Loucy (cell line): ENCODE measurements at regions not wholly inside any gene's neighbourhood (a gene's known extent, or its start where the extent isn't known, plus 50 kb on each side); places are given as distances from the start of the nearest gene placed in this dataset.

Source experiments
- H2AFZ ChIP-seq: fragments of 200-600 bp; sonication (generic); 2 replicates; pipeline ENCODE4 v1.6.0; 2016; ENCODE audit warnings: antibody characterized with exemption, mild to moderate bottlenecking, low read length, moderate library complexity
- H3F3A ChIP-seq: fragments of 200-600 bp; 2 replicates; pipeline ENCODE4 v1.6.0; 2016; ENCODE audit warnings: antibody characterized with exemption, low read depth, mild to moderate bottlenecking
- H3K27me3 ChIP-seq: fragments of 200-600 bp; sonication (generic); 2 replicates; pipeline ENCODE4 v1.6.1; 2014; ENCODE audit warnings: low read length, mild to moderate bottlenecking; ENCODE audit not compliant: insufficient read depth, poor library complexity, severe bottlenecking
- H3K36me3 ChIP-seq: fragments of 200-600 bp; sonication (generic); 2 replicates; pipeline ENCODE4 v1.6.1; 2016; ENCODE audit warnings: low read length; ENCODE audit not compliant: insufficient read depth
- H3K4me1 ChIP-seq: fragments of 200-600 bp; sonication (generic); 2 replicates; pipeline ENCODE4 v1.5.1; 2014; ENCODE audit warnings: low read length, mild to moderate bottlenecking; ENCODE audit not compliant: insufficient read depth, poor library complexity, severe bottlenecking
- H3K4me2 ChIP-seq: fragments of 200-600 bp; sonication (generic); 2 replicates; pipeline ENCODE4 v1.6.0; 2014; ENCODE audit warnings: antibody characterized with exemption, low read length, low read depth, mild to moderate bottlenecking; ENCODE audit not compliant: poor library complexity, severe bottlenecking
- H3K4me3 ChIP-seq: fragments of 200-600 bp; sonication (generic); 2 replicates; pipeline ENCODE4 v1.5.1; 2014; ENCODE audit warnings: low read length, mild to moderate bottlenecking, mixed read lengths; ENCODE audit not compliant: poor library complexity, severe bottlenecking
- H3K79me2 ChIP-seq: fragments of 200-600 bp; sonication (generic); 2 replicates; pipeline ENCODE4 v1.6.1; 2014; ENCODE audit warnings: low read length; ENCODE audit not compliant: insufficient read depth
- H3K9ac ChIP-seq: fragments of 200-600 bp; sonication (generic); 2 replicates; pipeline ENCODE4 v1.6.0; 2014; ENCODE audit warnings: mild to moderate bottlenecking, low read depth, low read length, moderate library complexity; ENCODE audit not compliant: poor library complexity, severe bottlenecking
- H3K9me2 ChIP-seq: fragments of 200-600 bp; sonication (generic); replicated peaks from 2 replicates; pipeline ENCODE4 v1.6.1; 2016; ENCODE audit warnings: low read depth, low read length, mixed read lengths
- H3K9me3 ChIP-seq: fragments of 200-600 bp; sonication (generic); 2 replicates; pipeline ENCODE4 v1.6.1; 2014; ENCODE audit warnings: mild to moderate bottlenecking, antibody characterized with exemption, low read length, low read depth; ENCODE audit not compliant: insufficient read depth
- H4K20me1 ChIP-seq: fragments of 200-600 bp; sonication (generic); 2 replicates; pipeline ENCODE4 v1.6.0; 2014; ENCODE audit warnings: antibody characterized with exemption, low read length, mild to moderate bottlenecking; ENCODE audit not compliant: insufficient read depth, poor library complexity, severe bottlenecking
- CTCF ChIP-seq: fragments of 200-600 bp; sonication (generic); conservative IDR thresholded peaks from 2 replicates; pipeline ENCODE4 v1.5.1; 2014; ENCODE audit warnings: mild to moderate bottlenecking, antibody characterized with exemption, low read length
- EZH2phosphoT487 ChIP-seq: fragments of 200-600 bp; IDR thresholded peaks from 2 replicates; pipeline ENCODE4 v1.6.1; 2018; ENCODE audit warnings: antibody characterized with exemption, mild to moderate bottlenecking, moderate library complexity, borderline replicate concordance

DNA sequence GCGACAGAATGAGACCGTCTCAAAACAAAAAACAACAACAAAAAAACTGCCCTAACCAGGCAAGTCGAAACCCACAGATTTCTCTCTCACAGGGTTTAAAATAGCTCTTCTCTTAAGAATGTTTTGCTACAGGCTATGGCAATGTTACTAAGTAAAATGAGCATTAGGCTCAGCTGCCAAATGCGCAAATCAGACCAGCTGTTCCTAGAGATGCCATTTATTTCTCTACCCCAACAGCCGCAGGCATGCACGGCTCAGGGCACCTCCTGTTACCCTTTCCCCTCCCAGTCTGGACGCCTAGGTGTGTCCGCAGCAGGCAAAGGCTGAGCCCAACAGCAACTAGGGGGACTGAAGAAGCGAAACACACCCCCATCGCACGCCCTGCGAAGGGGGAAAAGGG, 168.3 kb upstream of the MBL2 start:
- Histone ChIP-seq H3K9me3 (no peaks in the 10 kb centered on the region), H4K20me1 (no peaks in the 10 kb centered on the region), H3K4me2 (no peak overlapping the region), H2AFZ (no peak overlapping the region), H3F3A (no peaks in the 10 kb centered on the region), H3K36me3 (no peaks in the 10 kb centered on the region), H3K4me3 (no peak overlapping the region), H3K27me3 (no peaks in the 10 kb centered on the region), H3K4me1 (no peaks in the 10 kb centered on the region), H3K9me2 (no peaks in the 10 kb centered on the region), H3K79me2 (no peaks in the 10 kb centered on the region), H3K9ac (no peak overlapping the region)
- no peak for TF ChIP-seq CTCF
- TF ChIP-seq EZH2phosphoT487: no peak

DNA sequence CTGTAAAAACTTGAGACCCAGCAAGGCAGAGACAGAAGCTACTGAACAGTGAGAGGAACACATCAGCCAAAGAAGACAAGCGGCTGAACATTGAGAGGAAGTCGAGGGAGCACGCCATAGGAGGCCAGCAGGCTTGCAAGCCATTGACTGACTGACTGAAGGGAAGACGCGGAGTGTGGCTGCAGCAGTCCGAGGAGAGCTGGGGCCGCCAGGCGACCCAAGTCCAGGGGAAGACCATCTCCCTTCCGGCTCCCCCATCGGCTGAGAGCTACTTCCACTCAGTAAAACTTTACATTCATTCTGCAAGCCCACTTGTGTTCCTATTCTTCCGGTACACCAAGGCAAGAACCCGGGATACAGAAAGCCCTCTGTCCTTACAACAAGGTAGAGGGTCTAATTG, 167.3 kb upstream of the MBL2 start:
- H3K27me3 ChIP-seq: no peaks in the 10 kb centered on the region
- H3K9me2 ChIP-seq: no peaks in the 10 kb centered on the region
- no peaks in the 10 kb centered on the region for H3K9me3 ChIP-seq

DNA sequence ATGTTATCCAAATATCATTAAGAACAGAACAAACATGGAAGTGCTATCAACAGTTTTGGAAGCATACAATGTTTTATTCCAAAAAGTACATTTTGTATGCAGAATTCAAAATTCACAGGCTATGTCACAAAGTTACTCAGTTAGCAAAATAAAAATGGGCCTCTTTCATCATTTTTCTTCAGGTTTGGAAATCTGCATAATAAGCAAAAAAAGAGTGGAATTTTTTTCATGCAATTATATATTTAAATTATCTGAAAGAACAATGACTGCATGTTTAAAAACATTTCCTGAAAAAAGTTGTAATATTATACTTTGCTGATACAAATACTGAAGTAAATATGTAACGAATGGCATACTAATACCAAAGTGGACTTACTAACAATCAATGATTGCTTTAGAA, 161.2 kb upstream of the MBL2 start:
- TF ChIP-seq EZH2phosphoT487: no peak
- no peak for TF ChIP-seq CTCF

More for the DNA sequence above, 167.3 kb upstream of the MBL2 start:
- no peaks in the 10 kb centered on the region for H4K20me1 ChIP-seq
- TF ChIP-seq EZH2phosphoT487: no peak
- TF ChIP-seq CTCF: no peak
- H3K9ac ChIP-seq: no peak overlapping the region
- no peak overlapping the region for H3K4me3 ChIP-seq
- H3F3A ChIP-seq: no peaks in the 10 kb centered on the region
- no peaks in the 10 kb centered on the region for H3K79me2 ChIP-seq
- no peak overlapping the region for H2AFZ ChIP-seq
- no peaks in the 10 kb centered on the region for H3K36me3 ChIP-seq
- no peaks in the 10 kb centered on the region for H3K4me1 ChIP-seq
- no peak overlapping the region for H3K4me2 ChIP-seq

More for the DNA sequence above, 161.2 kb upstream of the MBL2 start:
- Histone ChIP-seq H3K9me3 (no peaks in the 10 kb centered on the region), H3K4me1 (no peaks in the 10 kb centered on the region), H3K9ac (no peak overlapping the region), H3F3A (no peaks in the 10 kb centered on the region), H3K9me2 (no peaks in the 10 kb centered on the region), H2AFZ (no peak overlapping the region), H3K27me3 (no peaks in the 10 kb centered on the region), H3K4me2 (no peak overlapping the region), H4K20me1 (no peaks in the 10 kb centered on the region), H3K36me3 (no peaks in the 10 kb centered on the region), H3K79me2 (no peaks in the 10 kb centered on the region), H3K4me3 (no peak overlapping the region)
